NCI-H524 (cell line): ENCODE measurements at regions not wholly inside any gene's neighbourhood (a gene's known extent, or its start where the extent isn't known, plus 50 kb on each side); places are given as distances from the start of the nearest gene placed in this dataset.

Experiments used
- DNase-seq, 2 experiments: peaks; one replicate each; lab custom pipeline; 2025; lab: John Stamatoyannopoulos, UW

GRCh38 chr7:41524876-41525275 lies 178.0 kb downstream of the INHBA start:
- DNase-seq = no peak

GRCh38 chr7:41520445-41520844 lies 182.4 kb downstream of the INHBA start:
- no peak for DNase-seq

- no peak for DNase-seq
Measured at GRCh38 chr7:41517771-41518170, 185.1 kb downstream of the INHBA start.

- no peak for DNase-seq
Measured at GRCh38 chr7:41508755-41509154, 194.1 kb downstream of the INHBA start.

GRCh38 chr7:41507686-41508268 lies 195.1 kb downstream of the INHBA start:
- no peak for DNase-seq

GRCh38 chr7:41504214-41504980 lies 198.5 kb downstream of the INHBA start:
- no peak for DNase-seq

GRCh38 chr7:41503438-41503837 lies 199.5 kb downstream of the INHBA start:
- no peak for DNase-seq

GRCh38 chr7:41501466-41501865 lies 201.4 kb downstream of the INHBA start:
- DNase-seq = no peak

GRCh38 chr7:41501006-41501405 lies 201.9 kb downstream of the INHBA start:
- DNase-seq = no peak

GRCh38 chr7:41492603-41493002 lies 210.3 kb downstream of the INHBA start:
- DNase-seq = no peak

GRCh38 chr7:41491883-41492471 lies 210.9 kb downstream of the INHBA start:
- DNase-seq = no peak

GRCh38 chr7:41491308-41491707 lies 211.6 kb downstream of the INHBA start:
- DNase-seq = no peak

- no peak for DNase-seq
Measured at GRCh38 chr7:41489885-41490284, 213.0 kb downstream of the INHBA start.

- DNase-seq = no peak
Measured at GRCh38 chr7:41487229-41487940, 215.5 kb downstream of the INHBA start.

- DNase-seq = no peak
Measured at GRCh38 chr7:41481353-41481752, 221.5 kb downstream of the INHBA start.

- DNase-seq = no peak
Measured at GRCh38 chr7:41478187-41478586, 224.7 kb downstream of the INHBA start.

- DNase-seq = no peak
Measured at GRCh38 chr7:41476460-41476803, 226.5 kb downstream of the INHBA start.

GRCh38 chr7:41475801-41476459 lies 227.0 kb downstream of the INHBA start:
- no peak for DNase-seq

GRCh38 chr7:41472427-41473125 lies 230.3 kb downstream of the INHBA start:
- DNase-seq = no peak

- no peak for DNase-seq
Measured at GRCh38 chr7:41470081-41470480, 232.8 kb downstream of the INHBA start.

- no peak for DNase-seq
Measured at GRCh38 chr7:41467596-41467995, 235.3 kb downstream of the INHBA start.
